ENCODE measurements at regions not wholly inside any gene's neighbourhood (a gene's known extent, or its start where the extent isn't known, plus 50 kb on each side); places are given as distances from the start of the nearest gene placed in this dataset.

DNA sequence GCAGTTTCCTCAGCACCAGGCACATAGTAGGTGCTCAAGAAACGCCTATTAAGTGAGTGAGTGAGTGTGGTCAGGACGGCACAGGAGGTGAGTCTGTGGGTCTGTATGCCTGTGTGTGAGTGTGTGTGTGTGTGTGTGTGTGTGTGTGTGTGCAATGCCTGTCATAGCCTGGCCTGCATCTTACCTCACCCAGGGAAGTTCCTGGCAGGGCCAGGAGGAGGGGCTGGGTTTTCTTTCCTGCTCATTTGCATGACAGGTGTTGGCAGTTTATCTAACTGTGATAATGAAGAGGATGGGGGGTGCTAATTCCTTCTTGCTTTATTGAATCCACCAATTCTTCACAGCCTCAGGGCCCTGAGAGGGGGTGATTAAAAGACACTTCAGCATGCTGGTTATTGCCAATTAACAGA is 146.7 kb upstream of the MLN start:
- intact Hi-C loops (cut with DNase I) = no loop called here
- peaks cover 10% of the 10 kb centered on the region for H3K27me3 ChIP-seq
- no peak overlapping the region for H3K4me3 ChIP-seq
- H3K9me3 ChIP-seq = no peaks in the 10 kb centered on the region
- H3K27ac ChIP-seq = no peak overlapping the region
- no peak for DNase-seq
- no peaks in the 10 kb centered on the region for H3K4me1 ChIP-seq
- TF ChIP-seq, protein P1, sequence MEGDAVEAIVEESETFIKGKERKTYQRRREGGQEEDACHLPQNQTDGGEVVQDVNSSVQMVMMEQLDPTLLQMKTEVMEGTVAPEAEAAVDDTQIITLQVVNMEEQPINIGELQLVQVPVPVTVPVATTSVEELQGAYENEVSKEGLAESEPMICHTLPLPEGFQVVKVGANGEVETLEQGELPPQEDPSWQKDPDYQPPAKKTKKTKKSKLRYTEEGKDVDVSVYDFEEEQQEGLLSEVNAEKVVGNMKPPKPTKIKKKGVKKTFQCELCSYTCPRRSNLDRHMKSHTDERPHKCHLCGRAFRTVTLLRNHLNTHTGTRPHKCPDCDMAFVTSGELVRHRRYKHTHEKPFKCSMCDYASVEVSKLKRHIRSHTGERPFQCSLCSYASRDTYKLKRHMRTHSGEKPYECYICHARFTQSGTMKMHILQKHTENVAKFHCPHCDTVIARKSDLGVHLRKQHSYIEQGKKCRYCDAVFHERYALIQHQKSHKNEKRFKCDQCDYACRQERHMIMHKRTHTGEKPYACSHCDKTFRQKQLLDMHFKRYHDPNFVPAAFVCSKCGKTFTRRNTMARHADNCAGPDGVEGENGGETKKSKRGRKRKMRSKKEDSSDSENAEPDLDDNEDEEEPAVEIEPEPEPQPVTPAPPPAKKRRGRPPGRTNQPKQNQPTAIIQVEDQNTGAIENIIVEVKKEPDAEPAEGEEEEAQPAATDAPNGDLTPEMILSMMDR (IDR thresholded peaks at IDR 0.05) = no peak
- no peak for ATAC-seq
- no peaks in the 10 kb centered on the region for H3K36me3 ChIP-seq

DNA sequence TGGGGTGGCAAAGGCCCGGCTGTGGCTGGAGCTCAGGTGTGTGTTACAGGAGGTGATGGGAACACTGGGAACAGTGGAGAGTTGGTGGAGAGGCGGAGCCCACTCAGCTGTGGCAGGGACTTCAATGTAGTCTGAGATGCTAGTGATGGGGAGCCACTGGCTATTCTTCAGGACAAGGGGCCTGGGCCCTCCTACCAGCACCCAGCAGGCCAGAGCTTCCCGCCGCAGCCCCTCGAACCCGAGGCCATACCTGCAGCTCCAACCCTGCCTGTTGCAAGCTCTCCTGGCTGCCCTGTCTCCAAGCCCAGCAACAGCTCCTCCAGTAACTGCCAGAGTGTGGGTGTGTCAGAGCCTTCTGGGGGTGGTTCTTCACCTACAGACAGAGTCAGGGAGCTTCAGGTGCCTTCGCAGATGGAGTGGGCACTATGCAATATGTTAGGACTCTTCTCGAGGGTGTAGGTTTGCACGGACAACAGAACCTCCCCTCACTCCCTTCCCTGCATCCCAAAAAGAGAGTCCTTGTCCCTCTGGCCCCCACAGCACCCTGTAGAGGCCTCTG is 146.2 kb upstream of the MLN start:
- Histone ChIP-seq H3K27me3 (peaks cover 10% of the 10 kb centered on the region), H3K4me3 (no peak overlapping the region), H3K27ac (no peak overlapping the region), H3K36me3 (no peaks in the 10 kb centered on the region), H3K4me1 (no peaks in the 10 kb centered on the region), H3K9me3 (no peaks in the 10 kb centered on the region)
- ATAC-seq = no peak
- intact Hi-C loops (cut with DNase I) = no loop called here
- DNase-seq = no peak
- TF ChIP-seq, protein P1 (IDR thresholded peaks at IDR 0.05) = no peak

DNA sequence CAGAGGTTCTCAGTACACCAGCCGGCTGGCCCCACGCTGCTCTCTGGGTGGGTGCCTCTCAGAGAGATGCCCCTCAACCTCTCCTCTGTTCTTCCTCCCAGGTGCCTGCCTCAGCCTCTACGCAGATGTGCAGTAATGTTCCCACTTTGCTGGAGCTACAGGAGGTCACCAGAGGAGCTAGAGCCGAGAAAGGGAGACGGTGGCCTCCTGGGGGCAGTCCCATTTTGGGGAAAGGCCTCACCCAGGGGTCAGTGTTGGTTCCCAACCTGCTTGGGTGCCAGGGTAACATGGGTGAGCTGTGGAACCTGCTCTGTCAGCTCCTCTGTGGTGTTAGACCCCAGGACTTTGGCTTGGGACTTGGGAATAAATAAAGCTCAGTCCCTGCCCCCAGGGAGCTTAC is 145.3 kb upstream of the MLN start:
- no peak for DNase-seq
- H3K4me3 ChIP-seq = no peak overlapping the region
- intact Hi-C loops (cut with DNase I) = no loop called here

DNA sequence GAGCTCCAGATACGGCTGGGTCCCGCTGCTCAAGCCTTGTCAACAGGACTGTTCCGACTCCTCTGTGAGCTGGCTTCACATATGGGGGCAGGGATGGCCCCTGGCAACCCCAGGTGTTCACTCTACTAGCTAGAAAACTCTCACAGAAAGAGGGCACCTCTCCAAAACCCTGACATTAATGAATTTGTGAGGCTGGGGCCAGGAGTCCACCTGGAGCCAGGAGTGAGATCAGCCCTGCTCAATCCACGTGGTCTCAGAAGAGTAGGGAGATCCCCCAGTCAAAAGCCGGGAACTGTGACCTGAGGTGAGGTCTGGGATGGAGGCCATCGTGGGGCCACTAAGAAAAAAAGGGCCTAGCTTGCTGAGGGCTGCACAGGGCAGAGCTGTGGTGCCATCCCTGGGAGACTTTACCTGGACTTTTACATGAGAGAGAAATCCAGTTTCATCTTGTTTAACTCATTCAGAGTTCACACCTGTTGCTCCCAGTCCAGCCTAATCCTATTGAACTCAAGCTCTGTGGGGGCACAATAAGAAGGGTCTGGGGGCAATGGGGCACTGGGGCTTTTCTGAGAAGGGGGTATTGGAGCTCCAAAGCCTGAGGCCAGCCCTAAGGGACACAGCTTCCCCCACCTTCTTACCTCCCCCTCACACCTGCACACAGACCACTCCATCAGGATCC is 144.3 kb upstream of the MLN start:
- H3K27ac ChIP-seq = no peak overlapping the region
- intact Hi-C loops (cut with DNase I) = no loop called here
- TF ChIP-seq, protein P1 (IDR thresholded peaks at IDR 0.05) = no peak
- H3K4me1 ChIP-seq = no peaks in the 10 kb centered on the region
- peaks cover 10% of the 10 kb centered on the region for H3K27me3 ChIP-seq
- no peaks in the 10 kb centered on the region for H3K9me3 ChIP-seq
- H3K36me3 ChIP-seq = no peaks in the 10 kb centered on the region
- no peak overlapping the region for H3K4me3 ChIP-seq
- DNase-seq (peak; percentile 11), ATAC-seq (no peak)

More for the DNA sequence above, 145.3 kb upstream of the MLN start:
- no peak overlapping the region for H3K27ac ChIP-seq
- H3K27me3 ChIP-seq = peaks cover 10% of the 10 kb centered on the region
- no peaks in the 10 kb centered on the region for H3K36me3 ChIP-seq
- ATAC-seq = no peak
- TF ChIP-seq, protein P1 (IDR thresholded peaks at IDR 0.05) = no peak
- H3K9me3 ChIP-seq = no peaks in the 10 kb centered on the region
- no peaks in the 10 kb centered on the region for H3K4me1 ChIP-seq

DNA sequence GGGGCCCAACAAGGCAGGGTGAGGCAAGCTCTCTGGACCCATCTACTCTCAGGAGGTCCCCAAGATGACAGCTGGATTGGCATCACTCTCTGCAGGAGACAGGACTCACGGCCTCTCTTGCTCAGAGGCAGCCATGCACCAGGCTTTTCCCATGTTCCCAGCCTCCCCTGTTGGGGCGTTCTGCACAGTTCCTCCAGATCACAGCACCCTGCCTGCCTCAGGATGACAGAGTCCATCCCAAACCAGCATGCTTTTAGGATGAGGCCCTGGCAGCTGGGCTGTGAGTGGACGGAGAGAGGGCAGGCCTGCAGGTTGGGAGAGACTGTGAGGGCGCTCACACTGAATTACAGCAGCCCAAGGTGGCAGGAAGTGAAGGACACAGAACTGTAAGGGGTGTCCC is 143.2 kb upstream of the MLN start:
- H3K4me3 ChIP-seq = no peak overlapping the region
- peaks cover 10% of the 10 kb centered on the region for H3K27me3 ChIP-seq
- no peaks in the 10 kb centered on the region for H3K4me1 ChIP-seq
- ATAC-seq = no peak
- H3K27ac ChIP-seq = no peak overlapping the region
- peak; percentile 54 for DNase-seq
- TF ChIP-seq, protein P1 (IDR thresholded peaks at IDR 0.05) = no peak
- no peaks in the 10 kb centered on the region for H3K36me3 ChIP-seq
- no peaks in the 10 kb centered on the region for H3K9me3 ChIP-seq
- intact Hi-C loops (cut with DNase I) = no loop called here
